Mesenchymal stem cell (in vitro differentiated cells and primary cell): ENCODE measurements at regions not wholly inside any gene's neighbourhood (a gene's known extent, or its start where the extent isn't known, plus 50 kb on each side); places are given as distances from the start of the nearest gene placed in this dataset.

Experiments used
- DNase-seq: peaks from one replicate; pipeline ENCODE4 v3.0.0-alpha.2; 2013
- H2AFZ ChIP-seq: one replicate; pipeline ENCODE4 v1.6.1; 2013; ENCODE audit warnings: low read depth, mild to moderate bottlenecking, control low read depth, inconsistent platforms, low read length, moderate library complexity
- H2AK5ac ChIP-seq: 2 replicates; pipeline ENCODE4 v1.6.1; 2013; ENCODE audit warnings: low read length, moderate library complexity, mild to moderate bottlenecking, inconsistent platforms; ENCODE audit not compliant: severe bottlenecking
- H2BK120ac ChIP-seq: one replicate; pipeline ENCODE4 v1.6.1; 2013; ENCODE audit warnings: low read depth, mild to moderate bottlenecking, inconsistent platforms, low read length, moderate library complexity
- H2BK12ac ChIP-seq, 2 experiments: one replicate each; pipeline ENCODE4 v1.6.1; 2013; ENCODE audit warnings: inconsistent platforms in 2 of 2, low read length in 2 of 2, mild to moderate bottlenecking in 2 of 2, moderate library complexity in 2 of 2, control low read depth in 1 of 2
- H2BK15ac ChIP-seq: one replicate; pipeline ENCODE4 v1.6.1; 2013; ENCODE audit warnings: mild to moderate bottlenecking, low read depth, inconsistent platforms; ENCODE audit not compliant: poor library complexity, severe bottlenecking
- H2BK5ac ChIP-seq: 2 replicates; pipeline ENCODE4 v1.6.1; 2013; ENCODE audit warnings: low read depth, mild to moderate bottlenecking, low read length, control low read depth, inconsistent platforms; ENCODE audit not compliant: poor library complexity, severe bottlenecking
- H3K14ac ChIP-seq, 2 experiments: one replicate each; pipeline ENCODE4 v1.6.1; 2013; ENCODE audit warnings: inconsistent platforms in 2 of 2, low read length in 2 of 2, control low read depth in 1 of 2, mild to moderate bottlenecking in 1 of 2, moderate library complexity in 1 of 2
- H3K18ac ChIP-seq, 2 experiments: one replicate each; pipeline ENCODE4 v1.6.1; 2013; ENCODE audit warnings: inconsistent platforms in 2 of 2, low read length in 2 of 2, control low read depth in 1 of 2, low read depth in 1 of 2, mild to moderate bottlenecking in 1 of 2
- H3K23ac ChIP-seq, 2 experiments: one replicate each; pipeline ENCODE4 v1.6.1; 2013; ENCODE audit warnings: inconsistent platforms in 2 of 2, low read length in 2 of 2, mild to moderate bottlenecking in 2 of 2, moderate library complexity in 2 of 2, control low read depth in 1 of 2
- H3K27ac ChIP-seq: 2 replicates; pipeline ENCODE4 v1.5.1; 2013; ENCODE audit warnings: mild to moderate bottlenecking, moderate library complexity, low read length, control low read depth, inconsistent platforms; ENCODE audit not compliant: poor library complexity, severe bottlenecking
- H3K27me3 ChIP-seq, 2 experiments: 2 replicates each; pipeline versions ENCODE4 v1.6.1 to v1.7.0; 2013; ENCODE audit warnings: low read length in 2 of 2, mild to moderate bottlenecking in 2 of 2, moderate library complexity in 2 of 2, control low read depth in 1 of 2, inconsistent platforms in 1 of 2; ENCODE audit not compliant: control insufficient read depth in 1 of 2, insufficient read depth in 1 of 2
- H3K36me3 ChIP-seq, 2 experiments: 2 replicates each; pipeline versions ENCODE4 v1.6.1 to v1.7.0; 2013; ENCODE audit warnings: low read length in 2 of 2, control low read depth in 1 of 2, inconsistent platforms in 1 of 2, low read depth in 1 of 2, mild to moderate bottlenecking in 1 of 2; ENCODE audit not compliant: insufficient read depth in 2 of 2, control insufficient read depth in 1 of 2
- H3K4ac ChIP-seq, 2 experiments: one replicate each; pipeline ENCODE4 v1.6.1; 2013; ENCODE audit warnings: inconsistent platforms in 2 of 2, low read length in 2 of 2, mild to moderate bottlenecking in 2 of 2, moderate library complexity in 2 of 2, control low read depth in 1 of 2, low read depth in 1 of 2
- H3K4me1 ChIP-seq: 2 replicates; pipeline ENCODE4 v1.6.1; 2013; ENCODE audit warnings: low read depth, low read length, control low read depth; ENCODE audit not compliant: control insufficient read depth, insufficient read depth
- H3K4me2 ChIP-seq: 2 replicates; pipeline ENCODE4 v1.6.1; 2013; ENCODE audit warnings: low read length, mild to moderate bottlenecking, inconsistent platforms; ENCODE audit not compliant: poor library complexity, severe bottlenecking
- H3K4me3 ChIP-seq, 2 experiments: 2 replicates each; pipeline versions ENCODE4 v1.5.1 to v1.7.0; 2013; ENCODE audit warnings: low read length in 2 of 2, mild to moderate bottlenecking in 2 of 2, control low read depth in 1 of 2, low read depth in 1 of 2; ENCODE audit not compliant: insufficient read depth in 1 of 2
- H3K79me1 ChIP-seq: replicated peaks from 2 replicates; pipeline ENCODE4 v1.6.1; 2013; ENCODE audit warnings: mild to moderate bottlenecking, control low read depth, low read length, inconsistent platforms; ENCODE audit not compliant: poor library complexity, severe bottlenecking
- H3K9ac ChIP-seq: 2 replicates; pipeline ENCODE4 v1.7.0; 2013; ENCODE audit warnings: mild to moderate bottlenecking, low read length, moderate library complexity
- H3K9me3 ChIP-seq: 2 replicates; pipeline ENCODE4 v1.7.0; 2013; ENCODE audit warnings: mild to moderate bottlenecking, low read length; ENCODE audit not compliant: control insufficient read depth
- H4K8ac ChIP-seq: one replicate; pipeline ENCODE4 v1.6.1; 2013; ENCODE audit warnings: inconsistent platforms, mild to moderate bottlenecking, low read length, moderate library complexity
- H4K91ac ChIP-seq: one replicate; pipeline ENCODE4 v1.6.1; 2013; ENCODE audit warnings: mild to moderate bottlenecking, low read length, inconsistent platforms
- WGBS: methylation state at CpG from one replicate; pipeline ENCODE4 v1.1.7; 2013; ENCODE audit warnings: mixed read lengths; 5-methylcytosine and 5-hydroxymethylcytosine counted together

- Histone ChIP-seq H2BK15ac (no peak overlapping the region), H3K79me1 (no peaks in the 10 kb centered on the region), H2BK12ac (no peak overlapping the region), H2BK5ac (no peak overlapping the region), H3K9ac (no peak overlapping the region), H2BK120ac (no peak overlapping the region), H3K18ac (no peak overlapping the region), H4K91ac (no peak overlapping the region), H3K4me1 (no peaks in the 10 kb centered on the region), H3K27me3 (no peaks in the 10 kb centered on the region), H3K36me3 (no peaks in the 10 kb centered on the region), H3K23ac (no peak overlapping the region), H4K8ac (no peak overlapping the region), H2AFZ (no peak overlapping the region), H3K27ac (no peak overlapping the region), H3K4me2 (no peak overlapping the region), H2AK5ac (no peak overlapping the region), H3K4ac (no peak overlapping the region), H3K14ac (no peak overlapping the region), H3K9me3 (peaks cover 3% of the 10 kb centered on the region), H3K4me3 (no peak overlapping the region)
- DNase-seq, result no peak
Observed at GRCh38 chrX:116243039-116243438, 72.5 kb downstream of the AGTR2 start.

DNA sequence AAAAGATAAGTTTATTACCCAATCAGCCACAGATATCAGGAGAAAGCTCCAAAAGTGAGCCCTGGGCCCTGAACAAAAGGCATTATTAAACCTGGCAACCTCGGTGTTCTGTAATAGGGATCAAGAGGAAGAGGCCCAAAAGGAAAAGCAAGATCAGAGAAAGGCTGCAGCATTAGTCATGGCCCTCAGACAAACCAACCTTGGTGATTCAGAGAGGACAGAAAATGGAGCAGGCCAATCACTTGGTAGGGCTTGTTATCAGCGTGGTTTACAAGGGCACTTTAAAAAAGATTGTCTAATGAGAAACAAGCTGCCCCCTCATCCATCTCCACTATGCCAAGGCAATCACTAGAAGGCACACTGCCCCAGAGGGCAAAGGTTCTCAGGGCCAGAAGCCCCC, 75.7 kb downstream of the AGTR2 start:
- Histone ChIP-seq H4K91ac (no peak overlapping the region), H2BK15ac (no peak overlapping the region), H3K27ac (no peak overlapping the region), H2AK5ac (no peak overlapping the region), H2AFZ (no peak overlapping the region), H3K4me3 (no peak overlapping the region), H3K4me1 (no peaks in the 10 kb centered on the region), H3K4ac (no peak overlapping the region), H3K14ac (no peak overlapping the region), H3K23ac (no peak overlapping the region), H3K36me3 (no peaks in the 10 kb centered on the region), H4K8ac (no peak overlapping the region), H2BK12ac (no peak overlapping the region), H2BK5ac (no peak overlapping the region), H3K9ac (no peak overlapping the region), H2BK120ac (no peak overlapping the region), H3K79me1 (no peaks in the 10 kb centered on the region), H3K9me3 (peaks cover 3% of the 10 kb centered on the region), H3K18ac (no peak overlapping the region), H3K27me3 (no peaks in the 10 kb centered on the region), H3K4me2 (no peak overlapping the region)
- 83% methylated on average over 2 of the region's 2 CpGs for WGBS
- peak; percentile 1 for DNase-seq

DNA sequence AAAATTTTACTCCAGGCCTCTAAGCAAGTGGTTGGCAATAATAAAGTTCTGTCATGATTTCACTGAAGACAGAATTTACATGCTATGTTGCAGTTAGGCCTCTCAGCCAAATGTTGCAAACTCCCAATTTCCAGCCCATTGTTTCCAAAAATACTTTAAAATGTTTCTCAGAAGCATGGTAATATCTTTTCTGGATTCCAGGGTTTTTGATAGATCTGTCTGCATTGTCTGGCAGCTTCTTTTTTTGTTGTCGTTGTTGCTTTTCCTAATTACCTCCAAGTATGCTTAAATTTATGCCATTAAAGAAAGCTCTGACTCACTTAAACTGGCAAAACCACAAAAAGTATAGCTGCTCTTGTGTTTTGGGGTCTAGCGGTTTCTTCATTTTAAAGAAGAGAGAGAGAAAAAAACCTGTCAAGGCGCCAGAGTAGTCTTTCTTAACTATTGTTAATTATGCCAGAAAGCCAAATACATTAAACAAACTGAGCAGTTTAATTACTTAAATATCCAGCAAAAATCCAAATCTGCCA, 97.0 kb downstream of the AGTR2 start:
- H4K91ac ChIP-seq, result no peak overlapping the region
- no peak overlapping the region for H3K4me3 ChIP-seq
- H2AK5ac ChIP-seq, result no peak overlapping the region
- no peak overlapping the region for H4K8ac ChIP-seq
- no peak overlapping the region for H2AFZ ChIP-seq
- H3K36me3 ChIP-seq, result no peaks in the 10 kb centered on the region
- H2BK15ac ChIP-seq, result no peak overlapping the region
- H3K23ac ChIP-seq, result no peak overlapping the region
- no peaks in the 10 kb centered on the region for H3K4me1 ChIP-seq
- no CpG with 5 or more reads among the region's 3 CpGs for WGBS
- no peak overlapping the region for H3K18ac ChIP-seq
- H3K14ac ChIP-seq, result no peak overlapping the region
- H3K9me3 ChIP-seq, result no peaks in the 10 kb centered on the region
- no peak for DNase-seq
- H2BK12ac ChIP-seq, result no peak overlapping the region
- H3K27me3 ChIP-seq, result no peaks in the 10 kb centered on the region
- no peak overlapping the region for H3K4ac ChIP-seq
- H3K27ac ChIP-seq, result no peak overlapping the region
- H3K4me2 ChIP-seq, result no peak overlapping the region
- H2BK120ac ChIP-seq, result no peak overlapping the region
- H3K79me1 ChIP-seq, result no peaks in the 10 kb centered on the region
- H3K9ac ChIP-seq, result no peak overlapping the region
- no peak overlapping the region for H2BK5ac ChIP-seq

DNA sequence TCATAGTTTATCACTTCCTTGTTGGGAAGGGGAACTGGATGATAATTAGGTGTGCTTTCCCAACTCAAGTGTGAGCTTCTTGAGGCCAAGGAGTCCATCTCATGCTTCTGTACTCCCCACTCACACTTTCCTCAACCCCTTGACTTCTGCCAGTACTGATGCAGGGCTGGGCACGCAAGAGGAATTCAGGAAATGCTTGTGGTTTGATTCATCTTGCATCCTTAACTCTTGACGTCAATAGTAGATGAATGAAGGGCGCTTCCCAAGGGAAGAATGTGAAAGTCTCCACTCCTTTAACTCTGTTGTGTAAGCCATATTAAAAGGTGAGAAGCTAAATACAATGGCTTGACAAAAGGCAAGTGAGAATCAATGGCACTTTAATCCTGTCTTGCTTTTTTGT, 101.8 kb downstream of the AGTR2 start:
- Histone ChIP-seq H3K4me2 (no peak overlapping the region), H4K8ac (no peak overlapping the region), H3K9me3 (no peaks in the 10 kb centered on the region), H2BK12ac (no peak overlapping the region), H3K9ac (no peak overlapping the region), H2AFZ (no peak overlapping the region), H2BK5ac (no peak overlapping the region), H3K23ac (no peak overlapping the region), H3K36me3 (no peaks in the 10 kb centered on the region), H2BK120ac (no peak overlapping the region), H3K79me1 (no peaks in the 10 kb centered on the region), H4K91ac (no peak overlapping the region), H3K4me1 (no peaks in the 10 kb centered on the region), H2BK15ac (no peak overlapping the region), H2AK5ac (no peak overlapping the region), H3K4ac (no peak overlapping the region), H3K18ac (no peak overlapping the region), H3K14ac (no peak overlapping the region), H3K4me3 (no peak overlapping the region), H3K27me3 (no peaks in the 10 kb centered on the region), H3K27ac (no peak overlapping the region)
- 0% methylated on average over 1 of the region's 3 CpGs for WGBS
- peak; percentile 81 for DNase-seq
